Endodermal cell (in vitro differentiated cells): ENCODE measurements at regions not wholly inside any gene's neighbourhood (a gene's known extent, or its start where the extent isn't known, plus 50 kb on each side); places are given as distances from the start of the nearest gene placed in this dataset.
"Not testable (repeated sequence)": the region's sequence is repeated elsewhere in the genome, so short reads cannot be mapped to it uniquely, and the experiment has no call there.

Source experiments
- DNase-seq: peaks from one replicate; pipeline ENCODE4 v3.0.0-alpha.2; 2017
- H3K27ac ChIP-seq: 2 replicates; pipeline ENCODE4 v1.5.1; 2013; ENCODE audit warnings: mild to moderate bottlenecking, low read depth, low read length, moderate library complexity
- H3K27me3 ChIP-seq: 2 replicates; pipeline ENCODE4 v1.6.1; 2013; ENCODE audit warnings: mild to moderate bottlenecking, low read length, moderate library complexity; ENCODE audit not compliant: insufficient read depth, control insufficient read depth, poor library complexity, severe bottlenecking
- H3K36me3 ChIP-seq: 2 replicates; pipeline ENCODE4 v1.7.0; 2013; ENCODE audit warnings: mild to moderate bottlenecking, low read length, moderate library complexity; ENCODE audit not compliant: control insufficient read depth, insufficient read depth
- H3K4me1 ChIP-seq: one replicate; pipeline ENCODE4 v1.7.0; 2013; ENCODE audit warnings: low read length; ENCODE audit not compliant: control insufficient read depth, insufficient read depth
- H3K4me3 ChIP-seq: 2 replicates; pipeline ENCODE4 v1.5.1; 2013; ENCODE audit warnings: mild to moderate bottlenecking, low read length, moderate library complexity
- H3K9ac ChIP-seq: 2 replicates; pipeline ENCODE4 v1.6.1; 2013; ENCODE audit warnings: mild to moderate bottlenecking, low read length, moderate library complexity; ENCODE audit not compliant: poor library complexity, severe bottlenecking; ENCODE audit errors: extremely low read depth
- H3K9me3 ChIP-seq: 2 replicates; pipeline ENCODE4 v1.6.1; 2013; ENCODE audit warnings: mild to moderate bottlenecking, low read length, moderate library complexity; ENCODE audit not compliant: control insufficient read depth
- H3K27ac Mint-ChIP-seq: 2 replicates; pipeline ENCODE4 v1.8.0; 2020; ENCODE audit warnings: mixed read lengths
- H3K27me3 Mint-ChIP-seq: 2 replicates; pipeline ENCODE4 v1.8.0; 2021; ENCODE audit warnings: mild to moderate bottlenecking, mixed read lengths; ENCODE audit not compliant: insufficient read depth
- H3K36me3 Mint-ChIP-seq: 2 replicates; pipeline ENCODE4 v1.8.0; 2020; ENCODE audit warnings: low read depth, mixed read lengths
- H3K4me1 Mint-ChIP-seq: 2 replicates; pipeline ENCODE4 v1.8.0; 2020; ENCODE audit warnings: mixed read lengths
- H3K4me3 Mint-ChIP-seq: 2 replicates; pipeline ENCODE4 v1.8.0; 2020; ENCODE audit warnings: mild to moderate bottlenecking, moderate library complexity, mixed read lengths
- H3K9me3 Mint-ChIP-seq: 2 replicates; pipeline ENCODE4 v1.8.0; 2020; ENCODE audit warnings: mild to moderate bottlenecking, mixed read lengths
- CTCF ChIP-seq: fragments of 200-600 bp; sonication (generic); conservative IDR thresholded peaks from 2 replicates; pipeline ENCODE4 v1.5.0; 2021; ENCODE audit warnings: antibody characterized with exemption, mild to moderate bottlenecking
- WGBS, 2 experiments: methylation state at CpG; one replicate each; pipeline versions ENCODE4 v1.1.5 to v1.1.7; 2013; ENCODE audit warnings: missing lambda C conversion rate in 2 of 2, mixed read lengths in 1 of 2; ENCODE audit not compliant: insufficient coverage in 1 of 2, insufficient read length in 1 of 2; 5-methylcytosine and 5-hydroxymethylcytosine counted together

- TF ChIP-seq CTCF, result no peak
- no peaks in the 10 kb centered on the region for H3K27me3 Mint-ChIP-seq
- H3K4me1 ChIP-seq, result no peaks in the 10 kb centered on the region
Measured at GRCh38 chr9:111271481-111272080, 58.4 kb downstream of the OR2K2 start.

DNA sequence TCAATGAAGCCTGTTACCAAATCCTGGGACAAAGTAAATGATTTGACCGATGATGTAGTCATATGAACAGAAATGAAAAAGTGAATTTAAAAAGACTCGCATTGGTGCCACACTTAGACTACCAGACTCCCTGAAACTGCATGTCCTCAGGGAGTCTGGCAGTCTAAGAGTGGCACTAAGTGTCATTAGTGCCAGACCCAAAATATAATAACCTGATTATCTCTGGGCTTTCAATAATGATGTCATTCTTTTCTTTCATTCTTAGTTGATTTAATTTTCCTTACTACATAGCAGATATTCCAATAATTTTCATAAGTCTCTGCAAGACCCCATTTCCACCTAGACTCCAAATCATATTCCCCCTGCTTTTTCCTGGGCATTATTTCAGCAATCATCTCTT, 59.0 kb downstream of the OR2K2 start:
- Histone ChIP-seq H3K27me3 (no peaks in the 10 kb centered on the region), H3K9ac (no peak overlapping the region), H3K4me3 (no peak overlapping the region), H3K9me3 (peaks cover 13% of the 10 kb centered on the region), H3K36me3 (no peaks in the 10 kb centered on the region), H3K27ac (no peak overlapping the region), H3K4me1 (no peaks in the 10 kb centered on the region)
- H3K9me3 Mint-ChIP-seq, result peaks cover 16% of the 10 kb centered on the region
- H3K4me3 Mint-ChIP-seq, result no peak overlapping the region
- no peaks in the 10 kb centered on the region for H3K4me1 Mint-ChIP-seq
- no peaks in the 10 kb centered on the region for H3K36me3 Mint-ChIP-seq
- TF ChIP-seq CTCF, result no peak
- H3K27me3 Mint-ChIP-seq, result no peaks in the 10 kb centered on the region
- DNase-seq, result no peak
- 94 to 100% methylated on average over 1 to 2 of the region's 2 CpGs for WGBS, 2 experiments
- H3K27ac Mint-ChIP-seq, result no peak overlapping the region

More at GRCh38 chr9:111271481-111272080, 58.4 kb downstream of the OR2K2 start:
- H3K27ac ChIP-seq, result no peak overlapping the region
- 88 to 100% methylated on average over 3 to 4 of the region's 4 CpGs for WGBS, 2 experiments
- H3K9ac ChIP-seq, result no peak overlapping the region
- no peak overlapping the region for H3K4me3 ChIP-seq
- DNase-seq, result no peak
- Mint-ChIP-seq H3K36me3 (no peaks in the 10 kb centered on the region), H3K27ac (no peak overlapping the region), H3K4me1 (no peaks in the 10 kb centered on the region), H3K4me3 (no peak overlapping the region), H3K9me3 (peaks cover 11% of the 10 kb centered on the region)
- no peaks in the 10 kb centered on the region for H3K36me3 ChIP-seq
- H3K27me3 ChIP-seq, result no peaks in the 10 kb centered on the region
- peaks cover 8% of the 10 kb centered on the region for H3K9me3 ChIP-seq

DNA sequence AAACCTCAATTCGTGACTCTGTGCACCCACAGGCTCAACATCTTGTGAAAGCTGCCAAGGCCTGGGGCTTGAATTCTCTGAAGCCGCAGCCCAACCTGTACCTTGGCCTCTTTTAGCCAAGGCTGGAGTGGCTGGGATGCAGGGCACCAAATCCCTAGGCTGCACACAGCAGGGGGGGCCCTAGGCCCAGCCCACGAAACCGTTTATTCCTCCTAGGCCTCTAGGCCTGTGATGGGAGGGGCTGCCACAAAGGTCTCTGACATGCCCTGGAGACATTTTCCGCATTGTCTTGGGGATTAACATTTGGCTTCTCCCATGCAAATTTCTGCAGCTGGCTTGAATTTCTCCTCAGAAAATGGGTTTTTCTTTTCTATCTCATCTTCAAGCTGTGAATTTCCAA, 64.0 kb downstream of the OR2K2 start:
- peaks cover 21% of the 10 kb centered on the region for H3K9me3 ChIP-seq
- H3K36me3 ChIP-seq, H3K4me3 ChIP-seq, H3K4me1 Mint-ChIP-seq, H3K9ac ChIP-seq, H3K36me3 Mint-ChIP-seq, H3K27me3 ChIP-seq, H3K27me3 Mint-ChIP-seq, H3K4me1 ChIP-seq, DNase-seq, H3K4me3 Mint-ChIP-seq, H3K27ac Mint-ChIP-seq, H3K27ac ChIP-seq: not testable (repeated sequence)
- peaks cover 31% of the 10 kb centered on the region for H3K9me3 Mint-ChIP-seq
- 86 to 93% methylated on average over 3 to 5 of the region's 5 CpGs for WGBS, 2 experiments

- H3K27me3 Mint-ChIP-seq, result no peaks in the 10 kb centered on the region
- no peak for DNase-seq
- H3K4me1 Mint-ChIP-seq, result no peaks in the 10 kb centered on the region
- peaks cover 5% of the 10 kb centered on the region for H3K36me3 Mint-ChIP-seq
- peaks cover 31% of the 10 kb centered on the region for H3K9me3 Mint-ChIP-seq
- Histone ChIP-seq H3K9ac (no peak overlapping the region), H3K27ac (no peak overlapping the region), H3K9me3 (peaks cover 21% of the 10 kb centered on the region), H3K36me3 (no peaks in the 10 kb centered on the region), H3K4me3 (no peak overlapping the region), H3K27me3 (no peaks in the 10 kb centered on the region), H3K4me1 (no peaks in the 10 kb centered on the region)
- no peak overlapping the region for H3K27ac Mint-ChIP-seq
- WGBS, 2 experiments, result 82 to 95% methylated on average over 6 to 7 of the region's 7 CpGs
- TF ChIP-seq CTCF, result no peak
- H3K4me3 Mint-ChIP-seq, result no peak overlapping the region
Measured at GRCh38 chr9:111263116-111263515, 66.9 kb downstream of the OR2K2 start.
